Peyer's patch (tissue), 4 donors: ENCODE measurements at regions not wholly inside any gene's neighbourhood (a gene's known extent, or its start where the extent isn't known, plus 50 kb on each side); places are given as distances from the start of the nearest gene placed in this dataset.

Source experiments
- POLR2A ChIP-seq, 2 donors: fragments of 450-650 bp; IDR thresholded peaks; one replicate each; pipeline ENCODE4 v1.5.1; 2017; ENCODE audit warnings: antibody characterized with exemption in 2 of 2, mild to moderate bottlenecking in 2 of 2, moderate library complexity in 2 of 2
- TF ChIP-seq, protein P1 (sequence below), 6 experiments: fragments of 450-650 bp in 4 of 6; fragments of 200-600 bp in 2 of 6; sonication (generic) in 1 of 6; IDR thresholded peaks; one replicate each; pipeline ENCODE4 v1.5.1; 2017 to 2019; ENCODE audit warnings: antibody characterized with exemption in 6 of 6, mild to moderate bottlenecking in 3 of 6, moderate library complexity in 1 of 6

DNA sequence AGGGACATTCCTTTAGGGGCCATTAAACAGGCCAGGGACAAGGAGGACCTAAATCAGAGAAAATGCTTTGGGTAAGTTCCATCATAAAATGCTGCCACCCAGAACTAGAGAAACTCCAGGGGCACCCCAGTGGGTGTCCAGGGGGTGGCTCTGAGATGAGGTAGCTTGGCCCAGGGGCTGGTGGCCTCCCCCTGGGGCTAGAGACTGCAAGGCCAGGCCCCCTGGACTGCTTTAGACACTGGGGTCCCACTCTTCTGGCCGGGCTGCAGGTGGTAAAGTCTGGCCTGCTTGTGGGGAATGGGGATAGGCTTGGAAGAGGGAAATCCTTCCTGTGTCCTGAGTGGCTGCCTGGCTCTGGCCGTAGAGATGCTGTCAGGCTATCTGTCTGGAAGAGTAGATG is 169.6 kb upstream of the PODXL start:
- TF ChIP-seq, protein P1, sequence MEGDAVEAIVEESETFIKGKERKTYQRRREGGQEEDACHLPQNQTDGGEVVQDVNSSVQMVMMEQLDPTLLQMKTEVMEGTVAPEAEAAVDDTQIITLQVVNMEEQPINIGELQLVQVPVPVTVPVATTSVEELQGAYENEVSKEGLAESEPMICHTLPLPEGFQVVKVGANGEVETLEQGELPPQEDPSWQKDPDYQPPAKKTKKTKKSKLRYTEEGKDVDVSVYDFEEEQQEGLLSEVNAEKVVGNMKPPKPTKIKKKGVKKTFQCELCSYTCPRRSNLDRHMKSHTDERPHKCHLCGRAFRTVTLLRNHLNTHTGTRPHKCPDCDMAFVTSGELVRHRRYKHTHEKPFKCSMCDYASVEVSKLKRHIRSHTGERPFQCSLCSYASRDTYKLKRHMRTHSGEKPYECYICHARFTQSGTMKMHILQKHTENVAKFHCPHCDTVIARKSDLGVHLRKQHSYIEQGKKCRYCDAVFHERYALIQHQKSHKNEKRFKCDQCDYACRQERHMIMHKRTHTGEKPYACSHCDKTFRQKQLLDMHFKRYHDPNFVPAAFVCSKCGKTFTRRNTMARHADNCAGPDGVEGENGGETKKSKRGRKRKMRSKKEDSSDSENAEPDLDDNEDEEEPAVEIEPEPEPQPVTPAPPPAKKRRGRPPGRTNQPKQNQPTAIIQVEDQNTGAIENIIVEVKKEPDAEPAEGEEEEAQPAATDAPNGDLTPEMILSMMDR (IDR thresholded peaks at IDR 0.05): no peak
- no peak for TF ChIP-seq POLR2A (IDR thresholded peaks at IDR 0.05)
